ENCODE measurements at regions not wholly inside any gene's neighbourhood (a gene's known extent, or its start where the extent isn't known, plus 50 kb on each side); places are given as distances from the start of the nearest gene placed in this dataset.
"Not testable (repeated sequence)": the region's sequence is repeated elsewhere in the genome, so short reads cannot be mapped to it uniquely, and the experiment has no call there.

DNA sequence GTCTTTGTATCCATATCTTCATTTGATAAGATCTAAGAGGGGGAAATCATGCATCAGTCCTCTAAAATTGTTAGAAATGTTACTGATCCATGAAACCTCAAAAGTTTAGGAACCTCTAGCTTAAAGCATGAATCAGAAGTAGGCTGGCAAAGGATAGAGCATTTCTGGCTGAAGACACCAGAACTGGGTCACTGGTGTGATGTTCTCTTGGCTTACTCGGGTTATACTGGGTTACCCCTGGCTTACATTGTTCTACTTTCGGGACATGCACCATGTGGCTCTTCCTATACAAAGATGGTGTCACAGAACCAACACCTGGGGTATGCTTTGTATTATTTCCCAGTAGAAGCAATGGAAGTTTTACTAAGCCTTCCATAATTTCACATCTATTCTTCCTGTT is 83.2 kb upstream of the TNP1 start:
- DNase-seq (ENCODE audit: low spot score): no peak

DNA sequence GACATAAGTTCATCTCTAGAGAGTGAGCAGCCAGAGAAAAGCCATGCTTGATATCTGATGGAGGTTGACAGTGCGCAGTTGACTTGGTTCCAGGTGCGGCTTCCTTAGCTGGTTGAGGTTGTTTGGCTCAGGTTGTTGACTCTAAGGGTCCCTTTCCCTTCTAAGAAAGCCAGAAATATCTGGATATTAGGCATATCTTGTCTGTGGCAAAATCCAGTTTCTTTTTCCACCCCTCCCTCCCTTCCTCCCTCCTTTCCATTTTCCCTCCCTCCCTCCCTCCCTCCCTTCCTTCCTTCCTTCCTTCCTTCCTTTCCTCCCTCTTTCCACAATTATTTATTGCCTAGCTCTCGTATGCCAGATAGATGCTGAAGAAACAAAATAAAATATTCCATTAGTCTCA is 82.6 kb upstream of the TNP1 start:
- DNase-seq (ENCODE audit: low spot score): no peak

- no peak for DNase-seq (ENCODE audit: low spot score)
Measured at GRCh38 chr2:216942016-216942415, 82.2 kb upstream of the TNP1 start.

GRCh38 chr2:216936954-216937357 is 77.1 kb upstream of the TNP1 start:
- peak; percentile 52 for DNase-seq (ENCODE audit: low spot score)

- DNase-seq (ENCODE audit: low spot score): no peak
Measured at GRCh38 chr2:216934623-216935022, 74.8 kb upstream of the TNP1 start.

- no peak for DNase-seq (ENCODE audit: low spot score)
Measured at GRCh38 chr2:216934151-216934550, 74.3 kb upstream of the TNP1 start.

DNA sequence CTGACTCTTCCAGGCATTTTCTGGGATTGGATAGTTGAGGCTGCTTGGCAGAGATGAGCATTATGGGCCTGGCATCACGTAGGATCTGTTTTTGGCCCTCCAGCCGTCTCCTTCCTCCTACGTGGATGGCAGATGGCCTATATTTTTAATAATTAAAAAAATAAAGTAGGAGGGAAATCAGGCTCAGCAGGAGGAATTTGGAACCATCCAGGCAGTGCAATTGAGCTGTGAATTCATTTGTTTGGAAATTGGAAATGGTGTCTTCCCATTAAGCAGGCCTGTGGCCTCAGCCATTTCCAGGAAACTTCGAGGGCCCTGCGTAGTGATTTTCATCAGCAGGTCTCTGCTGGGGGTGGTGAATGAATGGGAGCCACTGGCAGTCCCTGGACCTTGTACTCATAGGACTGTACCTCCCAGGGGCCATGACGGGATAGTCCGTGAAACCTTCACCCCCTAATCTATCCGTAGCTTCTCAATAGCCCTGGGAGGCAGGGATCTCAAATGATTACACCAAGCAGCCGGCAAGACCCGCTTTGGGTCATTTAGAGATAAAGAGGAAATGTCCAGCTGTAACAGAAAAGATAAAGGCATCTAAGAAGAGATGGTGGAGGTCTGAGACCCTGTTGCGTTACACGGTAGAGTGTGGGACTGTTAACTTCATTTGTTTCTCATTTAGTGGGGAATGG is 73.1 kb upstream of the TNP1 start:
- DNase-seq (ENCODE audit: low spot score): no peak

DNA sequence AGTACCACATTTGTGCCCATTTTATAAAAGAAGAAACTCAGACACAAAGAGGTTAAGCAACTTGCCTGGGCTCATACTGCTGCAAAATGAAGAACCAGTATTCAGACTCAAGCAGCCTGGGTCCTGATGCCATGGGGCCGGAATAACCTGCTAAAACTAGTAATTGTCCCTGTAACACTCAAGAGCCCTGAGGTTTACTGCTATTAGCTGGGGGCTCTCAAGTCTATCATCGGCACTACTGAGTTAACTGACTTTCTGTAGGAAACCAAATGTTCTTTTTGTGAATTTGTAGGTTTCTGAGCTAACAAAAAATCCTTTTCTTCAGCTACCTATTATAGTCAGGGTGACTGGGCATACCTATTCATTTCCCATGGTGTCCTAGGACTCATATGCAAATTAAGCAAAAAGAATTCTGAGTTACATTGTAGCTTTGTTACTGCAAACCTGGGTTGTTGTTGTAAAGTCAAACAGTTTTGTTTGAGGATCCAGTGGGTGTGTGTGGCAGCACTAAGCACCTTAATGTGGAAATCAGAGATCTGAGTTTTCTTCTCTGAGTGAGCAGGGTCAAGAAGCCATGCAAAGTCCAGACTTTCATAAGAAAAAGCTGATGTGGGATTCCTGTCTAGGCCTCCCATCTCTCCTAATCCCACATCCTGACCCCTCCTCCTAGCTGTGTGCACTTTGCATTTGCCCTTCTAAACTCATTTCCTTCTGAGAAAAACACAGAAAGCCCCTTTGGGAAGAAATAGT is 72.4 kb upstream of the TNP1 start:
- DNase-seq (ENCODE audit: low spot score): no peak

GRCh38 chr2:216930716-216931115 is 70.9 kb upstream of the TNP1 start:
- no peak for DNase-seq (ENCODE audit: low spot score)

DNA sequence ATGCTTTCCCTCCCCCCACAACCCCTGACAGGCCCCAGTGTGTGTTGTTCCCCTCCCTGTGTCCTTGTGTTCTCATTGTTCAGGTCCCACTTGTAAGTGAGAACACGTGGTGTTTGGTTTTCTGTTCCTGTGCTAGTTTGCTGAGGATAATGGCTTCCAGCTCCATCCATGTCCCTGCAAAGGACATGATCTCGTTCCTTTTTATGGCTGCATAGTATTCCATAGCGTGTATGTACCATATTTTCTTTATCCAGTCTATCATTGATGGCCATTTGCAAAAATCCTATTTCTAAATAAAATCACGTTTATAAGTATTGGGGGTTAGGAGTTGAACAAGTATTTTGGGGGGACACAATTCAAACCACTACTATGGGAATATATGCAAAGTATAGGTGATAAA is 69.5 kb upstream of the TNP1 start:
- DNase-seq (ENCODE audit: low spot score): not testable (repeated sequence)

- no peak for DNase-seq (ENCODE audit: low spot score)
Measured at GRCh38 chr2:216927163-216927562, 67.3 kb upstream of the TNP1 start.

GRCh38 chr2:216925636-216926366 is 65.9 kb upstream of the TNP1 start:
- DNase-seq (ENCODE audit: low spot score): no peak

GRCh38 chr2:216925006-216925405 is 65.1 kb upstream of the TNP1 start:
- no peak for DNase-seq (ENCODE audit: low spot score)

GRCh38 chr2:216923706-216924105 is 63.8 kb upstream of the TNP1 start:
- DNase-seq (ENCODE audit: low spot score): no peak

GRCh38 chr2:216922175-216922780 is 62.4 kb upstream of the TNP1 start:
- DNase-seq (ENCODE audit: low spot score): no peak

DNA sequence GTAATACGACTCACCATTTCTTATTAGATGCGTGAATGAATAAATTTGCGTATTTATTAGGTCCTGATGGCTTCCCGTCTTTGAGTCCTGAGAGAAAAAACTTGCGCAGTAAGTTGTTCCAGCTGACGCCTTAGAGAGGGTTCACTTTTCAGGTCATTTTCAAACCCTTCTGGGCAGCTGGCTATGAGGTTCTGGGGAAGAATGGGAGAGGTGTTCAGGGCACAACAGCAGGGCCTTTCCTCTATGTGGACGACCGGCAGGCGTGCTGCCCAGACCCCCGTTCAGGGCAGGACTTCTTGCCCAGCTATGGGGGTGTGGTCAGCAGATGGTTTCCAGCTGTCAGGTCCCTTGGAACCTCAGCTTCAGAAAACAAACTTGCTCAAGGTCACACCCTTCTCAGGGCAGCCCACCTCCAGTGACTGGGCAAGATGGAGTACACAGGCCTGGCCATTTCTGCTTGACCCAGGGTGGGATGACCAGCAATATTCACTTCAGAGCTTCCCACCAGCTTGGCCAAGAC is 61.1 kb upstream of the TNP1 start:
- DNase-seq (ENCODE audit: low spot score): no peak

GRCh38 chr2:216920143-216920876 is 60.4 kb upstream of the TNP1 start:
- no peak for DNase-seq (ENCODE audit: low spot score)

DNA sequence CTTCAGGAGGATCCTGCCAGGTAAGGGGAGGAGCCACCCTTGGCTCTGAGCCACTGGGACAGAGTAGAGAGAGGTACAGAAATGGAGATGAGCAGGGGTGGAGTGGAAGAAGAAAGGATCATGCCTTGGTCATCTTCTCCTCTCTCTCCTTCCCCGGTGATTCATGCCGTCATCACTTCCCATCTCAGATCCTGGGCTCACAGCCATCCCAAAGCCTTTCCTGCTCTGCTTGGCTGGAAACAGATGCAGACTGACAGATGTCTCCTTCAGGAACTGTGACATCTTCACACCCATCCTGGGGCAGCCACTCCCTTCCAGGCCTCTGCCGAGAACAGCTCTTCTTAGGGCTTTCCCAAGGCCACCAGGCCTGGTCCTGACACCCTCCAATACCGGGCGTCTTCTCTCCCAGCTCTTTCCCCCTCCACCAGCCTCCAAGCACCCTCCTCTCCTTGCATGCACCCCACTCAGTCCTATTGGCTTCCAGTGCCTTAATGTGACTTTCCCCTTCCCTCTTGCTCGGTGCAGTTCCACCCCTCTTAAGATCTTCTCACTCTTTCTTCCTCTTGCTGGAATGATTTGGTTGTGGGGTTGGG is 58.3 kb upstream of the TNP1 start:
- DNase-seq (ENCODE audit: low spot score): peak; percentile 88

- no peak for DNase-seq (ENCODE audit: low spot score)
Measured at GRCh38 chr2:216916956-216917650, 57.2 kb upstream of the TNP1 start.

DNA sequence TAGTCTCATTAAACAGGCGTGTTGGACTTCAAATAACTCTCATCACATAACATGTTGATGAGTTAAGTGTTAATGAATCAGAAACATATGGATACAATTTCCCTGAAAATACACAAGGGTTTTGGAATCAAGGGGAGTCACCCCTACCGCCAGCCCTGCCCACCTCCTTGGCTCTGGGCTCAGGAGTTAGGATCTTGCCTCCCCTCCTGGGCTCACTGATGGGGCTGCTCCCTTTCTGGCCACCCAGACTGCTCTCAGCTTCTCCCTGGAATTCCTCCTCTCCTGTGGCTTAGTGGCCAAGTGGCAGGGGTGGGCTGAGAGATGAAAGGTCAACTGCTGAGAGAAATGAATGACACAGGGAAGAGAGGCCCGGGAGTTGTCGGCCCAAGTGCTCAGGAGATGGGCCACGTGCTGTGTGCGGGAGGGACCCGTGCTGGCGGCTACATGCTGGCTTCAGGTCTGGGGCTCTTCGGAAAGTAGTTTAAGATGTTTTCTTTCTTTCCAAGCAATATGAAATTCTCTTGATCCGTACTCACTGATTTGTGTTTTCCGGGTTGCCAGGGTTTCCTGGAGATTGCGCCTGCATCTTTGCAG is 55.8 kb upstream of the TNP1 start:
- DNase-seq (ENCODE audit: low spot score): peak; percentile 34

Measured in AG20443 (cell line).